CD4-positive, alpha-beta memory T cell (primary cell): ENCODE measurements at regions not wholly inside any gene's neighbourhood (a gene's known extent, or its start where the extent isn't known, plus 50 kb on each side); places are given as distances from the start of the nearest gene placed in this dataset.
A peak's percentile ranks its signal among the peaks of the same experiment; 100 is the strongest.

ENCODE experiments used
- CTCF ChIA-PET: fragments of 350-600 bp; sonication (Branson Sonifier 250); formaldehyde crosslinking; loops from one replicate; lab custom pipeline; 2021; ENCODE audit warnings: inconsistent platforms; ENCODE audit not compliant: partially characterized antibody; lab: Charles Lee
- POLR2A ChIA-PET: fragments of 350-600 bp; sonication (Branson Sonifier 250); formaldehyde crosslinking; loops from one replicate; lab custom pipeline; 2021; ENCODE audit not compliant: partially characterized antibody; lab: Charles Lee
- DNase-seq, 5 donors: peaks; one replicate each; pipeline versions ENCODE4 v3.0.0 to v3.0.0-alpha.2; 2020 to 2022; ENCODE audit warnings: mixed read lengths in 1 of 5
- H3K27ac ChIP-seq: one replicate; pipeline ENCODE4 v1.7.0; 2013; ENCODE audit warnings: low read depth, low read length
- H3K27me3 ChIP-seq: 2 replicates; pipeline ENCODE4 v1.7.0; 2013; ENCODE audit warnings: mild to moderate bottlenecking, low read length, moderate library complexity; ENCODE audit not compliant: insufficient read depth
- H3K36me3 ChIP-seq: 2 replicates; pipeline ENCODE4 v1.7.0; 2013; ENCODE audit warnings: mild to moderate bottlenecking, low read length, moderate library complexity; ENCODE audit not compliant: insufficient read depth
- H3K4me1 ChIP-seq: 2 replicates; pipeline ENCODE4 v1.7.0; 2013; ENCODE audit warnings: mild to moderate bottlenecking, low read length, moderate library complexity; ENCODE audit not compliant: insufficient read depth
- H3K4me3 ChIP-seq, 2 donors: one replicate each; pipeline ENCODE4 v1.7.0; 2013; ENCODE audit warnings: low read length in 2 of 2, mild to moderate bottlenecking in 1 of 2
- H3K9me3 ChIP-seq, 2 donors: one replicate each; pipeline ENCODE4 v1.7.0; 2013; ENCODE audit warnings: low read length in 2 of 2, control low read depth in 1 of 2; ENCODE audit not compliant: control insufficient read depth in 1 of 2
- H3K27ac Mint-ChIP-seq, 7 donors: one replicate each; pipeline ENCODE4 v1.8.0; 2020 to 2021; ENCODE audit warnings: mixed read lengths in 7 of 7, mild to moderate bottlenecking in 6 of 7, inconsistent platforms in 3 of 7, moderate library complexity in 3 of 7
- H3K27me3 Mint-ChIP-seq, 2 donors: one replicate each; pipeline ENCODE4 v1.8.0; 2020 to 2021; ENCODE audit warnings: mixed read lengths in 2 of 2
- H3K36me3 Mint-ChIP-seq, 2 donors: one replicate each; pipeline ENCODE4 v1.8.0; 2020 to 2021; ENCODE audit warnings: mixed read lengths in 2 of 2, inconsistent platforms in 1 of 2, mild to moderate bottlenecking in 1 of 2
- H3K4me1 Mint-ChIP-seq, 4 donors: one replicate each; pipeline ENCODE4 v1.8.0; 2020 to 2021; ENCODE audit warnings: mixed read lengths in 4 of 4, mild to moderate bottlenecking in 1 of 4
- H3K4me3 Mint-ChIP-seq, 8 donors: one replicate each; pipeline ENCODE4 v1.8.0; 2020 to 2021; ENCODE audit warnings: mixed read lengths in 8 of 8, mild to moderate bottlenecking in 7 of 8, moderate library complexity in 6 of 8, inconsistent platforms in 3 of 8
- H3K9me3 Mint-ChIP-seq, 8 donors: one replicate each; pipeline ENCODE4 v1.8.0; 2020 to 2021; ENCODE audit warnings: mixed read lengths in 8 of 8, mild to moderate bottlenecking in 5 of 8, inconsistent platforms in 3 of 8, moderate library complexity in 1 of 8
- intact Hi-C: fragments of 100-400 bp; cut with micrococcal nuclease; formaldehyde crosslinking; loops from one replicate; pipeline ENCODE4 v1.15.1; 2023

GRCh38 chr1:3983181-3983580, 83.1 kb upstream of the C1orf174 start:
- Histone ChIP-seq H3K27me3 (no peaks in the 10 kb centered on the region), H3K9me3 (no peaks in the 10 kb centered on the region), H3K4me3 (no peak overlapping the region), H3K4me1 (no peaks in the 10 kb centered on the region), H3K36me3 (no peaks in the 10 kb centered on the region), H3K27ac (no peak overlapping the region)
- Mint-ChIP-seq H3K27me3 (peaks cover 0 to 8% of the 10 kb centered on the region in 2 donors), H3K4me3 (no peak overlapping the region), H3K27ac (no peak overlapping the region), H3K4me1 (no peaks in the 10 kb centered on the region), H3K9me3 (no peaks in the 10 kb centered on the region), H3K36me3 (no peaks in the 10 kb centered on the region)
- ChIA-PET CTCF (no interaction called here), POLR2A (no interaction called here)
- DNase-seq = no peak
- intact Hi-C loops = no loop called here

GRCh38 chr1:3984586-3984985, 84.5 kb upstream of the C1orf174 start:
- Histone ChIP-seq H3K27me3 (no peaks in the 10 kb centered on the region), H3K9me3 (no peaks in the 10 kb centered on the region), H3K27ac (no peak overlapping the region), H3K36me3 (no peaks in the 10 kb centered on the region), H3K4me1 (no peaks in the 10 kb centered on the region), H3K4me3 (no peak overlapping the region)
- POLR2A ChIA-PET = no interaction called here
- H3K27me3 Mint-ChIP-seq = peaks cover 2 to 8% of the 10 kb centered on the region in 2 donors
- H3K9me3 Mint-ChIP-seq = peaks cover 0 to 2% (median 0%) of the 10 kb centered on the region in 8 donors
- H3K27ac Mint-ChIP-seq = no peak overlapping the region
- H3K36me3 Mint-ChIP-seq = no peaks in the 10 kb centered on the region
- intact Hi-C loops = no loop called here
- CTCF ChIA-PET = interaction anchor here (0.8 kb wide), 1 partner anchor 71 kb away, joined by 3 read pairs; no protein-coding TSS in a partner anchor
- DNase-seq = no peak
- no peaks in the 10 kb centered on the region for H3K4me1 Mint-ChIP-seq
- H3K4me3 Mint-ChIP-seq = no peak overlapping the region

- H3K27me3 ChIP-seq = no peaks in the 10 kb centered on the region
- ChIA-PET CTCF (no interaction called here), POLR2A (no interaction called here)
- no peaks in the 10 kb centered on the region for H3K36me3 Mint-ChIP-seq
- no peak overlapping the region for H3K27ac ChIP-seq
- no peaks in the 10 kb centered on the region for H3K4me1 Mint-ChIP-seq
- no peak overlapping the region for H3K4me3 Mint-ChIP-seq
- H3K9me3 ChIP-seq = no peaks in the 10 kb centered on the region
- H3K9me3 Mint-ChIP-seq = peaks cover 0 to 4% (median 0%) of the 10 kb centered on the region in 8 donors
- H3K36me3 ChIP-seq = no peaks in the 10 kb centered on the region
- H3K27me3 Mint-ChIP-seq = peaks cover 2 to 4% of the 10 kb centered on the region in 2 donors
- no peak overlapping the region for H3K27ac Mint-ChIP-seq
- no peak overlapping the region for H3K4me3 ChIP-seq
- DNase-seq = no peak
- intact Hi-C loops = no loop called here
- no peaks in the 10 kb centered on the region for H3K4me1 ChIP-seq
Measured at GRCh38 chr1:3986686-3987218, 86.7 kb upstream of the C1orf174 start.

- Histone ChIP-seq H3K9me3 (no peaks in the 10 kb centered on the region), H3K27me3 (no peaks in the 10 kb centered on the region), H3K4me3 (no peak overlapping the region), H3K36me3 (no peaks in the 10 kb centered on the region), H3K27ac (no peak overlapping the region), H3K4me1 (no peaks in the 10 kb centered on the region)
- Mint-ChIP-seq H3K4me3 (no peak overlapping the region), H3K36me3 (no peaks in the 10 kb centered on the region), H3K27ac (no peak overlapping the region), H3K9me3 (peaks cover 0 to 9% (median 3%) of the 10 kb centered on the region in 8 donors), H3K4me1 (no peaks in the 10 kb centered on the region), H3K27me3 (peaks cover 2 to 6% of the 10 kb centered on the region in 2 donors)
- CTCF ChIA-PET = no interaction called here
- intact Hi-C loops = no loop called here
- no peak for DNase-seq
- POLR2A ChIA-PET = no interaction called here
Measured at GRCh38 chr1:3987669-3988235, 87.7 kb upstream of the C1orf174 start.

GRCh38 chr1:3988431-3988830, 88.4 kb upstream of the C1orf174 start:
- peaks cover 2 to 9% of the 10 kb centered on the region in 2 donors for H3K27me3 Mint-ChIP-seq
- peaks cover 0 to 9% (median 3%) of the 10 kb centered on the region in 8 donors for H3K9me3 Mint-ChIP-seq
- H3K4me3 ChIP-seq = no peak overlapping the region
- H3K4me3 Mint-ChIP-seq = no peak overlapping the region
- CTCF ChIA-PET = no interaction called here
- POLR2A ChIA-PET = no interaction called here
- no peaks in the 10 kb centered on the region for H3K4me1 ChIP-seq
- intact Hi-C loops = no loop called here
- no peak overlapping the region for H3K27ac ChIP-seq
- H3K36me3 ChIP-seq = no peaks in the 10 kb centered on the region
- no peaks in the 10 kb centered on the region for H3K4me1 Mint-ChIP-seq
- no peak overlapping the region for H3K27ac Mint-ChIP-seq
- H3K9me3 ChIP-seq = no peaks in the 10 kb centered on the region
- no peak for DNase-seq
- no peaks in the 10 kb centered on the region for H3K27me3 ChIP-seq
- no peaks in the 10 kb centered on the region for H3K36me3 Mint-ChIP-seq

- Histone ChIP-seq H3K27ac (no peak overlapping the region), H3K4me1 (no peaks in the 10 kb centered on the region), H3K36me3 (no peaks in the 10 kb centered on the region), H3K9me3 (no peaks in the 10 kb centered on the region), H3K4me3 (no peak overlapping the region), H3K27me3 (no peaks in the 10 kb centered on the region)
- DNase-seq = no peak
- H3K4me1 Mint-ChIP-seq = no peaks in the 10 kb centered on the region
- H3K4me3 Mint-ChIP-seq = no peak overlapping the region
- ChIA-PET POLR2A (no interaction called here), CTCF (no interaction called here)
- no peak overlapping the region for H3K27ac Mint-ChIP-seq
- H3K9me3 Mint-ChIP-seq = peaks cover 0 to 9% (median 3%) of the 10 kb centered on the region in 8 donors
- H3K36me3 Mint-ChIP-seq = no peaks in the 10 kb centered on the region
- intact Hi-C loops = no loop called here
- peaks cover 2 to 6% of the 10 kb centered on the region in 2 donors for H3K27me3 Mint-ChIP-seq
Measured at GRCh38 chr1:3989465-3989864, 89.4 kb upstream of the C1orf174 start.

GRCh38 chr1:3992103-3992556, 92.1 kb upstream of the C1orf174 start:
- peaks cover 0 to 9% (median 3%) of the 10 kb centered on the region in 8 donors for H3K9me3 Mint-ChIP-seq
- ChIA-PET POLR2A (no interaction called here), CTCF (no interaction called here)
- Histone ChIP-seq H3K27me3 (no peaks in the 10 kb centered on the region), H3K4me3 (no peak overlapping the region), H3K36me3 (no peaks in the 10 kb centered on the region), H3K4me1 (no peaks in the 10 kb centered on the region), H3K9me3 (no peaks in the 10 kb centered on the region), H3K27ac (no peak overlapping the region)
- peaks cover 11 to 13% of the 10 kb centered on the region in 2 donors for H3K27me3 Mint-ChIP-seq
- intact Hi-C loops = no loop called here
- H3K4me1 Mint-ChIP-seq = no peaks in the 10 kb centered on the region
- no peak for DNase-seq
- H3K36me3 Mint-ChIP-seq = no peaks in the 10 kb centered on the region
- H3K27ac Mint-ChIP-seq = peak overlapping the region in 1 of 7 donors; percentile 4
- no peak overlapping the region for H3K4me3 Mint-ChIP-seq
